Duodenal mucosa (tissue), 2 donors: ENCODE measurements at regions not wholly inside any gene's neighbourhood (a gene's known extent, or its start where the extent isn't known, plus 50 kb on each side); places are given as distances from the start of the nearest gene placed in this dataset.
A peak's percentile ranks its signal among the peaks of the same experiment; 100 is the strongest.
"Not testable (repeated sequence)": the region's sequence is repeated elsewhere in the genome, so short reads cannot be mapped to it uniquely, and the experiment has no call there.

Experiments
- H3K27ac ChIP-seq: one replicate; pipeline ENCODE4 v1.7.0; 2013; ENCODE audit warnings: low read depth, low read length
- H3K27me3 ChIP-seq, 2 donors: one replicate each; pipeline ENCODE4 v1.7.0; 2013; ENCODE audit warnings: low read length in 2 of 2, control low read depth in 1 of 2; ENCODE audit not compliant: insufficient read depth in 2 of 2, control insufficient read depth in 1 of 2
- H3K36me3 ChIP-seq, 2 donors: one replicate each; pipeline ENCODE4 v1.7.0; 2013; ENCODE audit warnings: low read length in 2 of 2, control low read depth in 1 of 2; ENCODE audit not compliant: insufficient read depth in 2 of 2, control insufficient read depth in 1 of 2
- H3K4me1 ChIP-seq, 2 donors: one replicate each; pipeline ENCODE4 v1.7.0; 2013; ENCODE audit warnings: low read length in 2 of 2, control low read depth in 1 of 2; ENCODE audit not compliant: insufficient read depth in 2 of 2, control insufficient read depth in 1 of 2
- H3K4me3 ChIP-seq, 2 donors: one replicate each; pipeline ENCODE4 v1.7.0; 2013; ENCODE audit warnings: low read length in 2 of 2, low read depth in 1 of 2
- H3K9ac ChIP-seq, 2 donors: one replicate each; pipeline ENCODE4 v1.7.0; 2013; ENCODE audit warnings: low read length in 2 of 2, low read depth in 1 of 2
- H3K9me3 ChIP-seq, 2 donors: one replicate each; pipeline ENCODE4 v1.7.0; 2013; ENCODE audit warnings: low read length in 2 of 2, control low read depth in 1 of 2; ENCODE audit not compliant: control insufficient read depth in 1 of 2

DNA sequence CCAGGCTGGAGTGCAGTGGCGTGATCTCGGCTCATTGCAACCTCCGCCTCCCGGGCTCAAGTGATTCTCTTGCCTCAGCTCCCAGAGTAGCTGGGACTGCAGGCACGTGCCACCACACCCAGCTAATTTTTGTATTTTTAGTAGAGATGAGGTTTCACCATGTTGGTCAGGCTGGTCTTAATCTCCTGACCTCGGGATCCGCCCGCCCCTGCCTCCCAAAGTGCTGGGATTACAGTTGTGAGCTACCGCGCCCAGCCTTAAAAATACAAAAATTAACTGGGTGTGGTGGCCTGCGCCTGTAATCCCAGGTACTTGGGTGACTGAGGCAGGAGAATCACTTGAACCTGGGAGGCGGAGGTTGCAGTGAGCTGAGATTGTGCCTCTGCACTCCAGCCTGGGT is 89.4 kb downstream of the UTRN start:
- not testable (repeated sequence) for H3K36me3 ChIP-seq, H3K9ac ChIP-seq, H3K27me3 ChIP-seq, H3K9me3 ChIP-seq, H3K27ac ChIP-seq, H3K4me3 ChIP-seq
- H3K4me1 ChIP-seq = peaks cover 17 to 24% of the 10 kb centered on the region in 2 donors

DNA sequence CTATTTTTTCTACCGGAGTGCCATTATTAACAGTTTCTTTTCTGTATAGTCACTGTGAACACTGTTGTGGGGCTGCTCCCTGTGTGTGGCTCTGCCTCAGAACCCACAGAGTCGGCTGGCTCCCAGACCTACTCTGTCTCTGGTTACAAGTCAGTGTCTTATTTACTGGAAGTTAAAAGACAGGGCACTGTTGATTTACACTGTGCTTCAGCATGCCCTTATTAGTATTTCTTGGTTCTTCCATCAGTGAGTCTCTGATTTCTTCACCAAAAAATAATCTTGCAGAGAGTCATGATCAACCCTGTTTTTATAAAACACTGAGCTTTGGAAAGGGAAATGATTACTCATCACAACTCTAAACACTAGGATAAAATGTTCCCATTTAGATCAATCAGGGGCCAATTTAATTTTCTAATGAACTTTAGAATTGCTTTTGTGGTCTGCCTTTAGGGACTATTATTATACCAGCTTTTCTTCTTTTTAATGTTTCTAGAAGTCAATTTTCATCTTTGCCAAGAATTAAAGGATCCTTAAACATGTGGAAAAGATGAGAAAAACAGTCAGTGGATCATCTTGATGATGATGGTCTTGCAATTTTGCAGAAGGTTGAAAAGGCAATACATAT is 92.6 kb downstream of the UTRN start:
- no peak overlapping the region for H3K4me3 ChIP-seq
- H3K9ac ChIP-seq = no peak overlapping the region
- peaks cover 5 to 6% of the 10 kb centered on the region in 2 donors for H3K9me3 ChIP-seq
- no peak overlapping the region for H3K27ac ChIP-seq
- H3K4me1 ChIP-seq = peaks cover 17 to 24% of the 10 kb centered on the region in 2 donors
- no peaks in the 10 kb centered on the region for H3K36me3 ChIP-seq
- H3K27me3 ChIP-seq = no peaks in the 10 kb centered on the region

DNA sequence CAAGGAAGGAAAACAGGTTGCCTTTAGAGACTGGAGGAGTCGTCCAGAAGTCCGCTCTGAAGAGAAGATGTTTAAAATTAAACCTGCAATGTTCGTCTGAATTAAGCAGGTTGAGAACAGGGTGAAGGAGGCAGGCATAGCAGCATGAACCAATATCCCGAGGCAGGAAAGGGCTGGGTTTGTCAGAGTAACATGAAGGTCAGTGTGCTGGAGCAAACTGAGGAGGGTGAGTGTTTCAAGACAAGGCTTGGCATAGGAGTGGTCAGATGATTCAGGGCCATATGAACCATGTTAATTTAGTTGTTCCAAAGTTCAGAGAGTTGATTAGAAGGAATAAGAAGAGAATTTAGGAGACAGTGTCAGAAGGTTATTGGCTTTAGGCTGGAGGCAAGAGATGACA is 93.3 kb downstream of the UTRN start:
- Histone ChIP-seq H3K4me1 (peaks cover 17 to 24% of the 10 kb centered on the region in 2 donors), H3K27me3 (no peaks in the 10 kb centered on the region), H3K36me3 (no peaks in the 10 kb centered on the region), H3K9ac (no peak overlapping the region), H3K4me3 (peak overlapping the region in 1 of 2 donors; percentile 24), H3K9me3 (peaks cover 5 to 6% of the 10 kb centered on the region in 2 donors), H3K27ac (no peak overlapping the region)

DNA sequence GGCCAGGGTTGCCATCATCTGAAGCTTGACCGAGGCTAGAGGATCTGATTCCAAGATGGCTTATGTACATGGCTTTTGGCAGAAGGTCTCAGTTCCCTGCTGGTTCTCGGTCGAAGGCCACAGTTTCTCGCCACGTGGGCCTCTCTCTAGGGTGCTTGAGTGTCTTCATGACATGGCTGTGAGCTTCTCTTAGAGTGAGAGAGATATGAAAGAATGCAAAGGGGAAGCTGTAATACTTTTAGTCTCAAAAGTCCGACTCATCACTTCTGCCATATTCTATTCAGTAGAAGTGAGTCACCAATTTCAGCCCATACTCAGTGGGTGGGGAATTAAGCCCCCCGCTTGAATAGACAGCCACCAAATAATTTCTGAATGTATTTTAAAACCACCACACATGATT is 94.2 kb downstream of the UTRN start:
- Histone ChIP-seq H3K27me3 (no peaks in the 10 kb centered on the region), H3K36me3 (no peaks in the 10 kb centered on the region), H3K27ac (no peak overlapping the region), H3K9ac (no peak overlapping the region), H3K4me1 (peaks cover 17 to 24% of the 10 kb centered on the region in 2 donors), H3K4me3 (no peak overlapping the region), H3K9me3 (peaks cover 5 to 6% of the 10 kb centered on the region in 2 donors)

DNA sequence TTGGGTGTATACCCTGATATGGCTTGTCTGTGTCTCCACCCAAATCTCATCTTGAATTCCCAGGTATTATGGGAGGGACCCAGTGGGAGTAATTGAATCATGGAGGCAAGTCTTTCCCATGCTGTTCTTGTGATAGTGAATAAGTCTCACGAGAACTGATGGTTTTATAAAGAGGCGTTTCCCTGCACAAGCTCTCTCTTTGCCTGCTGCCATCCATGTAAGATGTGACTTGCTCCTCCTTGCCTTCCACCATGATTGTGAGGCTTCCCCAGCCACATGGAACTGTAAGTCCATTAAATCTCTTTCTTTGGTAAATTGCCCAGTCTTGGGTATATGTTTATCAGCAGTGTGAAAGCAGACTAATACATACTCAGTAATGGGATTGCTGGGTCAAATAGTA is 96.4 kb downstream of the UTRN start:
- not testable (repeated sequence) for H3K4me3 ChIP-seq, H3K27ac ChIP-seq, H3K9ac ChIP-seq, H3K36me3 ChIP-seq, H3K27me3 ChIP-seq, H3K9me3 ChIP-seq
- peaks cover 8 to 20% of the 10 kb centered on the region in 2 donors for H3K4me1 ChIP-seq

DNA sequence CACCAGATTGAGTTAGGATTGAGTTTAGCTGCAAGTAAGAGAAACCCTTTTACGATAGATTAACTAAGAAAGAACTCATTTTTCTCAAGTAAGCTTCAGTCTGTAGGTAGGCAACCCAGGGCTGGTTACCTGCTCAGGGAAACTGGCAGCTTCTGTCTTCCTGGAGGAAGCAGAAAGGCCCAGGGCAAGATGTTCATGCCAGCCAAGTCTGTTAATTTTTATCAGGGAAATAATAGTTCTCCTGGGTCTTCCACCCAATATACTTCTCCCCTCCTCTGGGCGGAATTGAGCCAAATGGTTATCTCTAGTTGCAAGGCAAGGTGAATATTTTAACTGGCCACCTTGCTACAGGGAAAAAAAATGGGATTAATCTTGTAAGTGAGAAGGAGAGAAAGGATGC is 98.2 kb downstream of the UTRN start:
- Histone ChIP-seq H3K4me1 (peaks cover 5 to 8% of the 10 kb centered on the region in 2 donors), H3K27ac (no peak overlapping the region), H3K36me3 (no peaks in the 10 kb centered on the region), H3K27me3 (no peaks in the 10 kb centered on the region), H3K4me3 (no peak overlapping the region), H3K9me3 (peaks cover 5 to 6% of the 10 kb centered on the region in 2 donors), H3K9ac (no peak overlapping the region)

DNA sequence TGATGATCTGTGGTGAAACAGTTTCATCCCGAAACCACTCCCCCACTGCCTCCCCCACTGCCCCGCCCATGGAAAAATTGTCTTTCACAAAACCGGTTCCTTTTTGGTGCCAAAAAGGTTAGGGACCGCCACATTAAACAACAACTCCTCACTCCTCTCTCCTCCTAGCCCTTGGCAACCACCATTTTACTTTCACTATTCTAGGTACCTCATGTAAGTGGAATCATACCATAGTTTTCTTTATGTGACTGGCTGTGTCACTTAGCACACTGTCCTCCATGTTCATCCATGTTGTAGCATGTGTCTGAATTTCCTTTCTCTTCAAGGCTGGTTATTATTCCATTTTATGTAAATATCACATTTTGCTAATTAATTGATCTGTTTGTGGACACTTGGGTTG is 99.3 kb downstream of the UTRN start:
- Histone ChIP-seq H3K27me3 (no peaks in the 10 kb centered on the region), H3K9me3 (peaks cover 5 to 6% of the 10 kb centered on the region in 2 donors), H3K27ac (no peak overlapping the region), H3K4me3 (no peak overlapping the region), H3K36me3 (no peaks in the 10 kb centered on the region), H3K9ac (no peak overlapping the region), H3K4me1 (no peaks in the 10 kb centered on the region)

DNA sequence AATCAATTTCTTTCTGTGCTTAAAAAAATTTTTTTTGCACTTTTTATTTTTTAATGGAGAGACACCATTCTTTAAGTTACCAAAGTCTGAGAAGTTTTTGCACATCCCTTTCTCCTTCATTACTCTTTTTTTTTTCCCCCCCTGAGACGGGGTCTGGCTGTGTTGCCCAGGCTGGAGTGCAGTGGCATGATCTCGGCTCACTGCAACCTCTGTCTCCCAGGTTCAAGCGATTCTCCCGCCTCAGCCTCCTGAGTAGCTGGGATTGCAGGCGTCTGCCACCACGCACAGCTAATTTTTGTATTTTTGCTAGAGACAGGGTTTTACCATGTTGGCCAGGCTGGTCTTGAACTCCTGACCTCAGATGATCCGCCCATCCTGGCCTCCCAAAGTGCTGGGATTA is 104.3 kb downstream of the UTRN start:
- not testable (repeated sequence) for H3K9ac ChIP-seq, H3K36me3 ChIP-seq, H3K9me3 ChIP-seq, H3K27me3 ChIP-seq, H3K4me1 ChIP-seq, H3K4me3 ChIP-seq, H3K27ac ChIP-seq

DNA sequence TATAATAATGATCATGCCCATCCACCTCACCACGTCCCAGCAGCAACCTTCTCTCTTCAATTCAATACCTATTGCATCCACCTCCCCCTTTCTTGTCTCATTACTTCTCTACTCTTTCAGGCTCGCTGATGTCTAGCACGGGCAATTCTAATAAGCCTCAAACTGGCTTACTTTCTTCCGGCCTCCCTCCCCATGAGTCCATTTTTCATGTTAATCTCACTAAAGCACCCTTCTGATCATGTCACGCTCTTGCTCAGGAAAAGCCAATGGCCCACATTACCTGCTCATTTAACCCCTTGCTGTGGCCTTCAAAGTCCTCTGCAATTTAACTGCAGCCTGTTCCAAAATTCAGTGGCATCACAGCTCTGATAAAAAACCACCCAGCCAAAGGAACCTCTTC is 105.1 kb downstream of the UTRN start:
- Histone ChIP-seq H3K4me3 (no peak overlapping the region), H3K4me1 (no peaks in the 10 kb centered on the region)

DNA sequence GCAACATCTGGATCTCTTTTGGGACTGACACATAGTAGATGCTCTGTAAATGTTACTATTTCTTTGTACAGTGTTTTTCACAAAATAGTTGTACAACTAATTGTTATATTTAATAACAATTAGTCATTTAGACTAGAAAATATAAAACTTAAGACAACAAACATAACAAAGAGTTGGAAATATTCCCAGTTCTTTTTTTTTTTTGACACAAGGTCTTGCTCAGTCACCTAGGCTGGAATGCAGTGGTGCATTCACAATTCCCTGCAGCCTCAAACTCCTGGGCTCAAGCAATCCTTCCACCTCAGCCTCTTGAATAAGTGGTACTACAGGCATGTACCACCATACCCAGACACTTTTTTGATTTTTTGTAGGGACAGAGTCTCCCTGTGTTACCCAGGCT is 105.8 kb downstream of the UTRN start:
- Histone ChIP-seq H3K27me3 (no peaks in the 10 kb centered on the region), H3K4me3 (no peak overlapping the region), H3K27ac (no peak overlapping the region), H3K4me1 (no peaks in the 10 kb centered on the region), H3K9me3 (no peaks in the 10 kb centered on the region), H3K9ac (no peak overlapping the region), H3K36me3 (no peaks in the 10 kb centered on the region)

More for the DNA sequence above, 105.1 kb downstream of the UTRN start:
- Histone ChIP-seq H3K27ac (no peak overlapping the region), H3K9me3 (no peaks in the 10 kb centered on the region), H3K36me3 (no peaks in the 10 kb centered on the region), H3K27me3 (no peaks in the 10 kb centered on the region), H3K9ac (no peak overlapping the region)

DNA sequence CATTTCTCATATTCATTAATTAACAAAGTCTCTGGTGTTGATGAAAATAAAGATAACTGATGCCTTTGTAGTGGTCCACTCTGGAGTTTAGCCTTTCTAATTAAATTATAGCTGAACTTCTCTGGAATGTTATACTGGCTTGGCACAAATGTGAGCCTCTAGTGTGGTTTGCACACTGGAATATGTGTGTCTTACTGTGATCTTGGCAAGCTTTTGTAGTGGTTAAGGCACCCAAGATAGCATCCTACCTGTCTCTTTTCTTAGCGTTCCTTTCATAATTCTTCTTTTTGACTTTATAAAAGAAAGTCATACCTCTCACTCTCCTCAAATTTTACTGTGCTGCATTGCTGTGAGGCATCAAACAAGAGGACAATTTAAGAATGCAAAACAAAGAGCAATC is 107.4 kb downstream of the UTRN start:
- Histone ChIP-seq H3K27ac (no peak overlapping the region), H3K9ac (no peak overlapping the region), H3K27me3 (no peaks in the 10 kb centered on the region), H3K36me3 (no peaks in the 10 kb centered on the region), H3K4me3 (no peak overlapping the region), H3K9me3 (peaks cover 0 to 2% of the 10 kb centered on the region in 2 donors), H3K4me1 (no peaks in the 10 kb centered on the region)
